ENCODE measurements at regions not wholly inside any gene's neighbourhood (a gene's known extent, or its start where the extent isn't known, plus 50 kb on each side); places are given as distances from the start of the nearest gene placed in this dataset.

DNA sequence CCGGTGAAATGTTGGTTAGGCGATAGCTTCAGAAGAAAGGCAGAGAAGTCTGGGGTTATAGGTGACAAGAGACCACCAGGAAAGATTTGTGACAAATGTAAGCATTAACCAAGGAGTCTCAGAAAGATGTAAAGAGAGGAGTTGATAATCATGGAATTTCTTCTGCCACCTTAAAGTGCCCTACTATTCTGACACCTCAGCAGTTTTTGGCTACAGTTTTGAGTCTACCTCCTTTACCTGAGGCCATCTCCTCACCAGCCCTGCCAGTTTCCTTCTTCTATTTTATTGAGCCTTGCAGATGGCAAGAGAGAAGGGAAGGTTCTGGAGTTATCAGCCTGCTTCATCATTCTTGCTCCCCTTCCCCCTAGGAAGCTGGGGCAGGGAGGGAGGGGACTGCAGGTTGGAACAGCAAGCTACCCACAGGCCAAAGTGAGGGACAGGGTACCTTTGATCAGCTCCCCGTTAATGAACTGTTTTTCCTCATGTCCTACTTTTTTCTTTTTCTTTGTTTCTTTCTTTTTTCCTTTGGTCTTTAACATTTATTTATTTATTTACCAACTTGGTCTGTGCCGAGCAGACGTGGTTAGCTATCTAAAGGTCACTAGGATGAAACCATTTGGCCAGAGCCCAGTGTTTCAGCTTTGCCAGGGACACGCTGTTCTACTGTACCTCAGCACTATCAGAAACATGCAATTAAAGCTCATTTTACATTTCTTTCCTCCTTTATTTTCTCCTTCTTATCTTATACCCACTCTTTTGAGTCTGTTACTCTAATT, 438.7 kb upstream of the AR start:
- no peak for TF ChIP-seq MAZ (IDR thresholded peaks at IDR 0.05; ENCODE audit: borderline replicate concordance, low read depth, low read length)
- TF ChIP-seq, protein P1, sequence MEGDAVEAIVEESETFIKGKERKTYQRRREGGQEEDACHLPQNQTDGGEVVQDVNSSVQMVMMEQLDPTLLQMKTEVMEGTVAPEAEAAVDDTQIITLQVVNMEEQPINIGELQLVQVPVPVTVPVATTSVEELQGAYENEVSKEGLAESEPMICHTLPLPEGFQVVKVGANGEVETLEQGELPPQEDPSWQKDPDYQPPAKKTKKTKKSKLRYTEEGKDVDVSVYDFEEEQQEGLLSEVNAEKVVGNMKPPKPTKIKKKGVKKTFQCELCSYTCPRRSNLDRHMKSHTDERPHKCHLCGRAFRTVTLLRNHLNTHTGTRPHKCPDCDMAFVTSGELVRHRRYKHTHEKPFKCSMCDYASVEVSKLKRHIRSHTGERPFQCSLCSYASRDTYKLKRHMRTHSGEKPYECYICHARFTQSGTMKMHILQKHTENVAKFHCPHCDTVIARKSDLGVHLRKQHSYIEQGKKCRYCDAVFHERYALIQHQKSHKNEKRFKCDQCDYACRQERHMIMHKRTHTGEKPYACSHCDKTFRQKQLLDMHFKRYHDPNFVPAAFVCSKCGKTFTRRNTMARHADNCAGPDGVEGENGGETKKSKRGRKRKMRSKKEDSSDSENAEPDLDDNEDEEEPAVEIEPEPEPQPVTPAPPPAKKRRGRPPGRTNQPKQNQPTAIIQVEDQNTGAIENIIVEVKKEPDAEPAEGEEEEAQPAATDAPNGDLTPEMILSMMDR (conservative IDR thresholded peaks at IDR 0.05; ENCODE audit: low read depth, low read length): no peak
- TF ChIP-seq SMC3 (IDR thresholded peaks at IDR 0.05; ENCODE audit: low read depth, low read length): no peak
- TF ChIP-seq POLR2A (IDR thresholded peaks at IDR 0.05; ENCODE audit: low read depth, low read length): no peak
- TF ChIP-seq RAD21 (IDR thresholded peaks at IDR 0.05; ENCODE audit: low read length): no peak
- no peak for TF ChIP-seq FOS (IDR thresholded peaks at IDR 0.05; ENCODE audit: low read depth, low read length)
- TF ChIP-seq, protein P2, sequence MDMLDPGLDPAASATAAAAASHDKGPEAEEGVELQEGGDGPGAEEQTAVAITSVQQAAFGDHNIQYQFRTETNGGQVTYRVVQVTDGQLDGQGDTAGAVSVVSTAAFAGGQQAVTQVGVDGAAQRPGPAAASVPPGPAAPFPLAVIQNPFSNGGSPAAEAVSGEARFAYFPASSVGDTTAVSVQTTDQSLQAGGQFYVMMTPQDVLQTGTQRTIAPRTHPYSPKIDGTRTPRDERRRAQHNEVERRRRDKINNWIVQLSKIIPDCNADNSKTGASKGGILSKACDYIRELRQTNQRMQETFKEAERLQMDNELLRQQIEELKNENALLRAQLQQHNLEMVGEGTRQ (IDR thresholded peaks at IDR 0.05; ENCODE audit: low read depth, low read length): no peak
- TF ChIP-seq CEBPB (IDR thresholded peaks at IDR 0.05; ENCODE audit: low read depth, low read length): no peak
- no peak for TF ChIP-seq BHLHE40 (IDR thresholded peaks at IDR 0.05; ENCODE audit: low read depth, low read length)
- TF ChIP-seq NFE2L2 (IDR thresholded peaks at IDR 0.05; ENCODE audit: low read depth, low read length): no peak
- no peak for TF ChIP-seq RFX5 (IDR thresholded peaks at IDR 0.05; ENCODE audit: low read depth, low read length)
